ENCODE measurements at regions not wholly inside any gene's neighbourhood (a gene's known extent, or its start where the extent isn't known, plus 50 kb on each side); places are given as distances from the start of the nearest gene placed in this dataset.

DNA sequence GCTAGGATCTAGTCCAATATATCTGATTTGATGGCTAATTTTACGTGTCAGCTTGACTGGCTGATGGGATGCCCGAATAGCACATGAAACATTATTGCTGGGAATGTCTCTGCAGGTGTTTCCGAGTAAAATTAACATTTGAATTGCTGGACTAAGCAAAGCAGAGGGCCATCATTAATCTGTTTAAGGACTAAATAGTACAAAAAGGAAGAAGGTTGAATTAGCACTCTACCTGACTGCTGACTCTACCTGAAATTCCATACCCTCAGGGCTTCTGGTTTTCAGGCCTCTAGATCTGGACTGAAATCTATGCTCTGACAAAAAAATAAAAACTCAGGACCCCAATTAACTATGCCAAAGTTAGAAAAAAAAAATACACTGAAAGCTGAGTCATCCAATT lies 1021.9 kb downstream of the FAM133A start:
- WGBS, 2 experiments (ENCODE audit: extremely low coverage in 1 of 2, insufficient coverage in 1 of 2, insufficient read length in 1 of 2, insufficient replicate concordance in 2 of 2, low coverage in 1 of 2, low lambda C conversion rate in 2 of 2, missing lambda C conversion rate in 1 of 2), result 22% methylated on average over 3 of the region's 3 CpGs; no CpG with 5 or more reads in 1 of the 2 experiments
- no peak overlapping the region for H2AFZ ChIP-seq (ENCODE audit: low read length)
- no peak overlapping the region for H3K4me3 ChIP-seq (ENCODE audit: extremely low read depth in 1 of 4, insufficient read depth in 2 of 4, low read depth in 3 of 4, low read length in 4 of 4)
- H2BK15ac ChIP-seq (ENCODE audit: low read length), result no peak overlapping the region
- H3K4me2 ChIP-seq (ENCODE audit: insufficient read depth in 1 of 2, low read depth in 2 of 2, low read length in 2 of 2), result no peak overlapping the region; a peak in 1 of 4 replicates
- peaks cover 3 to 71% (median 17%) of the 10 kb centered on the region in 4 experiments; a peak in 7 of 8 replicates for H3K36me3 ChIP-seq (ENCODE audit: control insufficient read depth in 2 of 4, insufficient read depth in 4 of 4, low read length in 3 of 4)
- H3K23me2 ChIP-seq (ENCODE audit: low read depth, low read length), result no peaks in the 10 kb centered on the region
- H3K18ac ChIP-seq (ENCODE audit: extremely low read depth, low read length), result no peak overlapping the region
- no peak overlapping the region for H3K9ac ChIP-seq (replicated peaks in 1 of 4; ENCODE audit: extremely low read depth in 1 of 4, low read depth in 3 of 4, low read length in 3 of 4)
- H2BK5ac ChIP-seq (ENCODE audit: low read depth, low read length), result no peak overlapping the region
- H4K5ac ChIP-seq (ENCODE audit: insufficient read length, low read depth, low read length), result no peak overlapping the region
- FAIRE-seq (no peak), DNase-seq (ENCODE audit: low read depth in 1 of 2, low spot score in 2 of 2) (no peak)
- H3K23ac ChIP-seq (ENCODE audit: insufficient read length), result no peak overlapping the region
- H3K4me1 ChIP-seq (replicated peaks in 1 of 4; ENCODE audit: control insufficient read depth in 3 of 4, insufficient read depth in 4 of 4, low read length in 3 of 4), result peaks cover 0 to 9% (median 4%) of the 10 kb centered on the region in 4 experiments; a peak in 4 of 7 replicates
- no peaks in the 10 kb centered on the region for H4K20me1 ChIP-seq (replicated peaks in 1 of 2; ENCODE audit: control insufficient read depth in 1 of 2, insufficient read depth in 2 of 2, low read length in 2 of 2)
- no peak overlapping the region for H3K56ac ChIP-seq (replicated peaks; ENCODE audit: insufficient read length, low read depth, low read length)
- peaks cover 0 to 9% of the 10 kb centered on the region in 2 experiments; a peak in 1 of 4 replicates for H3K79me2 ChIP-seq (ENCODE audit: control insufficient read depth in 1 of 2, insufficient read depth in 2 of 2, low read length in 2 of 2)
- H3K4ac ChIP-seq (replicated peaks; ENCODE audit: insufficient read length, low read depth, low read length), result no peak overlapping the region
- H2BK12ac ChIP-seq (ENCODE audit: low read depth, low read length), result no peak overlapping the region
- no peak overlapping the region for H2BK120ac ChIP-seq (replicated peaks; ENCODE audit: low read depth, low read length)
- no peak overlapping the region for H4K91ac ChIP-seq (replicated peaks; ENCODE audit: insufficient read length, low read length)
- H2BK20ac ChIP-seq (ENCODE audit: low read length), result no peak overlapping the region
- H3K9me3 ChIP-seq (ENCODE audit: insufficient read depth in 2 of 2, low read depth in 1 of 2, low read length in 1 of 2), result peaks cover 3 to 5% of the 10 kb centered on the region in 2 experiments; a peak in 2 of 4 replicates
- H3K27me3 ChIP-seq (replicated peaks in 1 of 4; ENCODE audit: control insufficient read depth in 3 of 4, extremely low read depth in 1 of 4, insufficient read depth in 3 of 4, low read length in 3 of 4), result no peaks in the 10 kb centered on the region
- TF ChIP-seq YY1 (IDR thresholded peaks at IDR 0.05; ENCODE audit: low read depth, low read length) (no peak), JUND (IDR thresholded peaks at IDR 0.05; ENCODE audit: low read length) (no peak), GTF2F1 (IDR thresholded peaks at IDR 0.05; ENCODE audit: borderline replicate concordance, low read depth, low read length) (no peak), PHF8 (conservative IDR thresholded peaks at IDR 0.05; ENCODE audit: low read depth, low read length) (no peak), CEBPB (IDR thresholded peaks at IDR 0.05; ENCODE audit: low read depth, low read length) (no peak), RFX5 (IDR thresholded peaks at IDR 0.05; ENCODE audit: borderline replicate concordance, low read depth, low read length) (no peak), NANOG (IDR thresholded peaks at IDR 0.05; ENCODE audit: insufficient read depth, low read depth, low read length, poor library complexity, severe bottlenecking) (peak; percentile 51), KDM1A (IDR thresholded peaks at IDR 0.05; ENCODE audit: borderline replicate concordance, low read length) (no peak)
- no peak overlapping the region for H2AK5ac ChIP-seq (ENCODE audit: low read depth, low read length)
- H3K14ac ChIP-seq (ENCODE audit: insufficient read length), result no peak overlapping the region
- ChIA-PET CTCF (ENCODE audit: partially characterized antibody) (interaction anchor here (1.2 kb wide), 1 partner anchor 50 kb away, joined by 3 read pairs; no protein-coding TSS in a partner anchor), POLR2A (ENCODE audit: partially characterized antibody) (no interaction called here)
- H3K79me1 ChIP-seq (ENCODE audit: low read depth, low read length), result no peaks in the 10 kb centered on the region
- no peak overlapping the region for H4K8ac ChIP-seq (ENCODE audit: extremely low read depth, insufficient read depth, low read length)
- H3K27ac ChIP-seq (ENCODE audit: low read depth, low read length), result no peak overlapping the region; the same call in 1 of the 2 replicates

All from H1 (cell line).